ENCODE measurements at regions not wholly inside any gene's neighbourhood (a gene's known extent, or its start where the extent isn't known, plus 50 kb on each side); places are given as distances from the start of the nearest gene placed in this dataset.
A peak's percentile ranks its signal among the peaks of the same experiment; 100 is the strongest.

DNA sequence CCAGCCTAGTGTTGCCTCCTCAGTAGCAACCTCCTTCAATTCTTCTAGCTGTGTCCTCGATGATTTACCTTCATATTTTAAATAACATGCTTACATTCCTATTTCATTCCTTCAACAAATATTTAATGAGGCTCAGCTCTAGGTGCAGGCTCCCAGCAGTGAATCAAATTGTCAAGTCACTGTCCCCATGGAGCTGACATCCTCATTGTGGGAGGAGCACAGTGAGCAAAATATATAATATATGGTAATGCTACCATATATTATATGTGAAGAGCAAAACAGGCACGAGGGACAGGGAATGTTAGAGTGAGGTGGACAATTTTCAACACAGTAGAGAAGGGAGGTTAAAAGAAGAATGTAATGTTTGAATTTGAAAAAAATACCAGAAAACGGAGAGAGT, 869.1 kb downstream of the SLC4A3 start:
- DNase-seq (ENCODE audit: low read depth): no peak
- TF ChIP-seq, protein P1, sequence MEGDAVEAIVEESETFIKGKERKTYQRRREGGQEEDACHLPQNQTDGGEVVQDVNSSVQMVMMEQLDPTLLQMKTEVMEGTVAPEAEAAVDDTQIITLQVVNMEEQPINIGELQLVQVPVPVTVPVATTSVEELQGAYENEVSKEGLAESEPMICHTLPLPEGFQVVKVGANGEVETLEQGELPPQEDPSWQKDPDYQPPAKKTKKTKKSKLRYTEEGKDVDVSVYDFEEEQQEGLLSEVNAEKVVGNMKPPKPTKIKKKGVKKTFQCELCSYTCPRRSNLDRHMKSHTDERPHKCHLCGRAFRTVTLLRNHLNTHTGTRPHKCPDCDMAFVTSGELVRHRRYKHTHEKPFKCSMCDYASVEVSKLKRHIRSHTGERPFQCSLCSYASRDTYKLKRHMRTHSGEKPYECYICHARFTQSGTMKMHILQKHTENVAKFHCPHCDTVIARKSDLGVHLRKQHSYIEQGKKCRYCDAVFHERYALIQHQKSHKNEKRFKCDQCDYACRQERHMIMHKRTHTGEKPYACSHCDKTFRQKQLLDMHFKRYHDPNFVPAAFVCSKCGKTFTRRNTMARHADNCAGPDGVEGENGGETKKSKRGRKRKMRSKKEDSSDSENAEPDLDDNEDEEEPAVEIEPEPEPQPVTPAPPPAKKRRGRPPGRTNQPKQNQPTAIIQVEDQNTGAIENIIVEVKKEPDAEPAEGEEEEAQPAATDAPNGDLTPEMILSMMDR (conservative IDR thresholded peaks at IDR 0.05; ENCODE audit: low read depth, low read length): no peak
- H3K4me3 ChIP-seq (ENCODE audit: low read depth, low read length): no peak overlapping the region

DNA sequence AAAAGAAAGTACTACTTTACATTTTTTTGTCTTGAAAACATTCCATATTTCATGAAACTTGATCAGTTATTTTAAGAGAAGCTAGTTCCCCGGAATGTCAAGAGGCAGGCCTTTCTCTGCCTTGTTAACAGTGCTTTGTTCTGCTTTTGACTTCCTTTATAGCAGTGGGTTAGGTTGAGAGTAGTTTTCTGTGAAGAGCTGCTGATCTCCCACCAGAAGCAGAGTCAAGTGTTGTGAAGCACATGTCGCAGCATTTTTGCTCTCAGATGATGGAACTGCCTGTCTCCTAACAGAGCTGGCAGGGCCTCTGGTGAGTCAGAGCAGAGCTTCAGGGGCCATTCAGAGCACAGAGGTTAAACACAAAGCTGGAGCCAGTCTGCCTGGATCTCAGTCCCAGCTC, 871.8 kb downstream of the SLC4A3 start:
- TF ChIP-seq, protein P1 (conservative IDR thresholded peaks at IDR 0.05; ENCODE audit: low read depth, low read length): no peak
- peak; percentile 81 for DNase-seq (ENCODE audit: low read depth)
- H3K4me3 ChIP-seq (ENCODE audit: low read depth, low read length): no peak overlapping the region

DNA sequence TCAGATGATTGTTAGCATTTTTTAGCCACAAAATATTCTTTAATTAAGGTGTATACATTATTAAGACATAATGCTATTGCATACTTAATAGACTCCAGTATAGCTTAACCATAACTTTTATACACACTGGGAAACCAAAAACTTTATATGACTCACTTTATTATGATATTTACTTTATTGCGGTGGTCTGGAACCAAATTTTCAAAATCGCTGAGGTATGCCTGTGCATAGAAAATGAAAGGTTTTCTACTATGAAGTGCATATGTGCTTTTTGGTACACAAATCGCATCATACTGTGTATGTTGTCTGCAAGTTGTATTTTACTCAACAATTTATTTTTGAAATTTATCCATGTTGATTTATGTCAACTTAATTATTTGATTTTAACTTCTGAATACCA, 875.1 kb downstream of the SLC4A3 start:
- H3K4me3 ChIP-seq (ENCODE audit: low read depth, low read length): no peak overlapping the region
- TF ChIP-seq, protein P1 (conservative IDR thresholded peaks at IDR 0.05; ENCODE audit: low read depth, low read length): no peak
- no peak for DNase-seq (ENCODE audit: low read depth)

DNA sequence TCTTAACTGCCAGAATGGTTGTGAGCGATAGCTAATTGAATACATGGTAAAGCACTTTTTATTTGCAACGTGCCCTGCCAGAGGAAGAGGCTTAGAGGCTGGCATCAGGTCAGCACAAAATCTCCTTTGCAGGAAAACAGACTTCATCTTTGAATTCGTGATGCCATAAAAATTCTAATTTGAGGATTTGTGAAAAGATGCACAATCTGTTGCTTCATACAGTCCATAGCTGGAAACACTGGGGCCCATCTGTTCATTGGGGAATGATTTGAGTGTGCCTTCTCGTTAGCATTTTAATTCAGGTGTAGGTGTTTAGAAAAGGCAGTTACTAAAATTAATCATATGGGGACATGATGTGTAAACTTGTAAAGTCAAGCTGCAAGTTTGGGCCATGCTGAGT, 876.0 kb downstream of the SLC4A3 start:
- no peak overlapping the region for H3K4me3 ChIP-seq (ENCODE audit: low read depth, low read length)
- DNase-seq (ENCODE audit: low read depth): no peak

DNA sequence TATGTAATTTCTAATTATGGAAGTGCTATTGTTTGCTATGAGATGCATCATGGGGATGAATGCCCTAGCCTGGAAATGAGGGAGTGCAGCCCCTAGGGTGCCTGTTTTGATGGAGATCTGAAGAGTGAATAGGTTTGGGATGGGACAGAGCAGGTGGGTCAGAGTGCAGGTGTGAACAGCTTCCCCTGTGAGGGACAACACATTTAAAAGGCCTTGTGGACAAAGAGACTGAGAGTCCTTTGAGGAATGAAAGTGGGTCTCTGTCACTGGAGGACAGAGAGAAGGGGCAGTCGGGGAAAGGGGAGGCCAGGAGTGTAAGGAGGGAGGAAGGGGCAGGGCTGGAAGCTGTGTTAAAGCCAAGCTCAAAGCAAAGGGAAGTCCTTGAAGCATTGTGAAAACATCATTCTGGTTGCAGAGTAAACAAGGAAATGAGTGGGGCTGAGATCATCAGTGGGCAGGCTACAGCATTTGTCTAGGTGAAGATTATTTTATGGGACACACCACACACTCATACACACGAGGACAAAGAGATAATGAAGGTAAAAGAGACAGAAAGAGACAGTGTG, 877.6 kb downstream of the SLC4A3 start:
- H3K4me3 ChIP-seq (ENCODE audit: low read depth, low read length): no peak overlapping the region
- TF ChIP-seq, protein P1 (conservative IDR thresholded peaks at IDR 0.05; ENCODE audit: low read depth, low read length): no peak
- DNase-seq (ENCODE audit: low read depth): peak; percentile 55

More for the DNA sequence above, 876.0 kb downstream of the SLC4A3 start:
- TF ChIP-seq, protein P1 (conservative IDR thresholded peaks at IDR 0.05; ENCODE audit: low read depth, low read length): no peak

DNA sequence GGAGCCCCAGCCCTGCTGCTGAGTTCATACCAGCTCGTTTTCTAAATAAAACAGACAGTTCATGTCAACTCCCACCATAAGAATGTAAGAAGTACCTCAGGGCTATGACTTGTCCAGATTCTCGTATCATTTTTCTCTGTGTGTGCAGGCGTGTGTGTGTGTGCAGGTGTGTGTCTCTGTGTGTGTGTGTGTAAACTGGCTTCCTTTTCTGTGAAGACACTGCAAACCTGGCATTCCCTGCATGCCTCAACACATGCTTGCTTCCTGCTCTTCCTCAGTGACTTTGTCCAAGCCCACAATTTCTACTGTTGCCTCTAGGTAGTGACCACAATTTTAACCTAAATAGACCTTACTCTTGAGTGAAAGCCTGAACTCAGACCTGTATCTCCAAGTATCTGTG, 879.0 kb downstream of the SLC4A3 start:
- H3K4me3 ChIP-seq (ENCODE audit: low read depth, low read length): no peak overlapping the region
- peak; percentile 27 for DNase-seq (ENCODE audit: low read depth)
- TF ChIP-seq, protein P1 (conservative IDR thresholded peaks at IDR 0.05; ENCODE audit: low read depth, low read length): no peak

DNA sequence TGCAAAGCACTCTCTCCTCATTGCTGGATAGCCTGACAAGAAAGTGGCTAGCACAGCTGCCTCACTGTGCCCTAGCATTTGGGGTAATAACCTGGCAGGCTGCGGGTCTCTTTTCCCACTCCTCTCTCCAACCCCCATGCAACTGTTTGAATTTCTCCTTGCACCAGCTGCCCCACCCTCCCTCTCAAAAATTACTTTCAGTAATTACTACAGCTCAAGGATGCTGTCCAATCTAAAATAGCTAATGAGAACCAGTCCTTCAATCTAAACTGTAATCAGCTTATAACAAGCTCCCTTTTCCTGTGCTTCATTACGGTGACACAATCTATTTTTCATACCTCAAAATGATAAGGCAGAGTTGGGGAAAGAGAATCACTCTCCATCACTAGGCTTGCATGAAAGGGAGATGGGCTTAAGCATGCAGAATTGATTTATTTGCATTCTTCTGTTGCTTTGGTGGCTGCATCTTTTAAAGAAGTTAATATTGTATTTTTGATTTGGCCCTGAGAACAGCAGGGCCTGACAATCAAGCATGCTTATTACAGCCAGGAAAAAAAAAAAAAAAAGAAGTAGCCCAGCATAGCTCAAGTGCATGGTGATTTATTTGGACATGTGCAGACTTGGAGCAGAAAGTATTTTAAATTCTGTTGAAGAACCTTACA, 881.8 kb downstream of the SLC4A3 start:
- DNase-seq (ENCODE audit: low read depth): no peak
- TF ChIP-seq, protein P1 (conservative IDR thresholded peaks at IDR 0.05; ENCODE audit: low read depth, low read length): no peak
- H3K4me3 ChIP-seq (ENCODE audit: low read depth, low read length): no peak overlapping the region

Data from choroid plexus epithelial cell (primary cell).